HG03439 (cell line): ENCODE measurements at regions not wholly inside any gene's neighbourhood (a gene's known extent, or its start where the extent isn't known, plus 50 kb on each side); places are given as distances from the start of the nearest gene placed in this dataset.
A peak's percentile ranks its signal among the peaks of the same experiment; 100 is the strongest.
"Not testable (repeated sequence)": the region's sequence is repeated elsewhere in the genome, so short reads cannot be mapped to it uniquely, and the experiment has no call there.

Source experiments
- ATAC-seq: cut with Tn5 transposase; IDR thresholded peaks from one replicate; pipeline ENCODE4 v1.9.1; 2021; ENCODE audit warnings: mild to moderate bottlenecking, moderate library complexity; ENCODE audit not compliant: unreplicated experiment

GRCh38 chr2:7094231-7094741 is 177.1 kb downstream of the RNF144A start:
- no peak for ATAC-seq

- no peak for ATAC-seq
Measured at GRCh38 chr2:7096726-7097352, 179.6 kb downstream of the RNF144A start.

GRCh38 chr2:7097353-7097895 is 180.2 kb downstream of the RNF144A start:
- peak; percentile 93 for ATAC-seq

- no peak for ATAC-seq
Measured at GRCh38 chr2:7098816-7099215, 181.6 kb downstream of the RNF144A start.

GRCh38 chr2:7099687-7100086 is 182.5 kb downstream of the RNF144A start:
- not testable (repeated sequence) for ATAC-seq

GRCh38 chr2:7102826-7103225 is 185.6 kb downstream of the RNF144A start:
- ATAC-seq = no peak

- no peak for ATAC-seq
Measured at GRCh38 chr2:7108792-7109532, 191.8 kb downstream of the RNF144A start.

GRCh38 chr2:7109533-7109885 is 192.3 kb downstream of the RNF144A start:
- ATAC-seq = no peak

GRCh38 chr2:7111626-7112025 is 194.4 kb downstream of the RNF144A start:
- no peak for ATAC-seq

GRCh38 chr2:7115364-7115763 is 198.2 kb downstream of the RNF144A start:
- no peak for ATAC-seq

- ATAC-seq = no peak
Measured at GRCh38 chr2:7115906-7116305, 198.7 kb downstream of the RNF144A start.

GRCh38 chr2:7116511-7116910 is 199.3 kb downstream of the RNF144A start:
- no peak for ATAC-seq

GRCh38 chr2:7117076-7117475 is 199.9 kb downstream of the RNF144A start:
- ATAC-seq = no peak

- ATAC-seq = no peak
Measured at GRCh38 chr2:7118606-7119131, 201.5 kb downstream of the RNF144A start.

- no peak for ATAC-seq
Measured at GRCh38 chr2:7119132-7119835, 202.1 kb downstream of the RNF144A start.

- no peak for ATAC-seq
Measured at GRCh38 chr2:7121851-7122250, 204.6 kb downstream of the RNF144A start.

GRCh38 chr2:7127156-7127555 is 209.9 kb downstream of the RNF144A start:
- no peak for ATAC-seq

GRCh38 chr2:7127687-7128086 is 210.5 kb downstream of the RNF144A start:
- no peak for ATAC-seq

GRCh38 chr2:7131261-7131660 is 214.0 kb downstream of the RNF144A start:
- no peak for ATAC-seq

- no peak for ATAC-seq
Measured at GRCh38 chr2:7132753-7133152, 215.5 kb downstream of the RNF144A start.

GRCh38 chr2:7133521-7133920 is 216.3 kb downstream of the RNF144A start:
- no peak for ATAC-seq
